Activated T-helper 9 cell treated with anti-CD3 and anti-CD28 coated beads, Interleukin-2, amount 50 U/mL, for 16 hours (primary cell): ENCODE measurements at regions not wholly inside any gene's neighbourhood (a gene's known extent, or its start where the extent isn't known, plus 50 kb on each side); places are given as distances from the start of the nearest gene placed in this dataset.

ENCODE experiments used
- DNase-seq: peaks from one replicate; pipeline ENCODE4 v3.0.0-alpha.2; 2020; ENCODE audit warnings: low read depth

- no peak for DNase-seq
Measured at GRCh38 chr13:84961023-84961422, 838.2 kb downstream of the SLITRK6 start.

- no peak for DNase-seq
Measured at GRCh38 chr13:84959818-84960217, 839.4 kb downstream of the SLITRK6 start.

- DNase-seq = no peak
Measured at GRCh38 chr13:84954636-84955035, 844.6 kb downstream of the SLITRK6 start.

GRCh38 chr13:84951128-84951527 lies 848.1 kb downstream of the SLITRK6 start:
- DNase-seq = no peak

- DNase-seq = no peak
Measured at GRCh38 chr13:84946192-84946591, 853.0 kb downstream of the SLITRK6 start.

- no peak for DNase-seq
Measured at GRCh38 chr13:84940798-84941197, 858.4 kb downstream of the SLITRK6 start.

GRCh38 chr13:84940167-84940566 lies 859.1 kb downstream of the SLITRK6 start:
- no peak for DNase-seq

GRCh38 chr13:84934911-84935310 lies 864.3 kb downstream of the SLITRK6 start:
- no peak for DNase-seq

GRCh38 chr13:84933797-84934196 lies 865.4 kb downstream of the SLITRK6 start:
- no peak for DNase-seq

GRCh38 chr13:84931264-84931663 lies 868.0 kb downstream of the SLITRK6 start:
- no peak for DNase-seq

GRCh38 chr13:84927442-84928169 lies 871.6 kb downstream of the SLITRK6 start:
- no peak for DNase-seq

- DNase-seq = no peak
Measured at GRCh38 chr13:84925443-84925842, 873.8 kb downstream of the SLITRK6 start.

GRCh38 chr13:84923831-84924230 lies 875.4 kb downstream of the SLITRK6 start:
- no peak for DNase-seq

GRCh38 chr13:84917252-84917878 lies 881.9 kb downstream of the SLITRK6 start:
- DNase-seq = no peak

GRCh38 chr13:84912720-84913119 lies 886.5 kb downstream of the SLITRK6 start:
- DNase-seq = no peak

GRCh38 chr13:84910423-84910822 lies 888.8 kb downstream of the SLITRK6 start:
- no peak for DNase-seq

GRCh38 chr13:84903391-84903790 lies 895.8 kb downstream of the SLITRK6 start:
- DNase-seq = no peak

GRCh38 chr13:84902243-84902642 lies 897.0 kb downstream of the SLITRK6 start:
- no peak for DNase-seq

- DNase-seq = no peak
Measured at GRCh38 chr13:84896128-84896527, 903.1 kb downstream of the SLITRK6 start.

GRCh38 chr13:84894749-84895148 lies 904.5 kb downstream of the SLITRK6 start:
- no peak for DNase-seq

GRCh38 chr13:84885868-84886267 lies 913.4 kb downstream of the SLITRK6 start:
- DNase-seq = no peak

GRCh38 chr13:84873951-84874350 lies 925.3 kb downstream of the SLITRK6 start:
- DNase-seq = no peak

- DNase-seq = no peak
Measured at GRCh38 chr13:84870190-84870589, 929.0 kb downstream of the SLITRK6 start.

- no peak for DNase-seq
Measured at GRCh38 chr13:84867246-84867645, 932.0 kb downstream of the SLITRK6 start.
